Endothelial cell of umbilical vein (primary cell): ENCODE measurements at regions not wholly inside any gene's neighbourhood (a gene's known extent, or its start where the extent isn't known, plus 50 kb on each side); places are given as distances from the start of the nearest gene placed in this dataset.

Source experiments
- FOS ChIP-seq: IDR thresholded peaks from 2 replicates; pipeline ENCODE4 v1.6.1; 2011; ENCODE audit warnings: mild to moderate bottlenecking, low read length, moderate library complexity, borderline replicate concordance; ENCODE audit not compliant: insufficient read depth
- GATA2 ChIP-seq: IDR thresholded peaks from 2 replicates; pipeline ENCODE4 v1.7.0; 2011; ENCODE audit warnings: low read depth, mild to moderate bottlenecking, moderate library complexity, mixed read lengths, low read length; ENCODE audit not compliant: insufficient read length, insufficient read depth
- JUN ChIP-seq: IDR thresholded peaks from 2 replicates; pipeline ENCODE4 v1.6.1; 2011; ENCODE audit warnings: borderline replicate concordance, low read depth; ENCODE audit not compliant: insufficient read length, insufficient read depth
- POLR2A ChIP-seq: IDR thresholded peaks from 2 replicates; pipeline ENCODE4 v1.6.1; 2012; ENCODE audit warnings: low read depth, mild to moderate bottlenecking, control low read depth, low read length
- POLR2AphosphoS5 ChIP-seq: IDR thresholded peaks from 2 replicates; pipeline ENCODE4 v1.6.1; 2012; ENCODE audit warnings: low read depth, mild to moderate bottlenecking, control low read depth, low read length, moderate library complexity; ENCODE audit not compliant: insufficient read depth
- TF ChIP-seq, protein P1 (sequence below), 2 donors: IDR thresholded peaks; 1 replicate in 1 of 2; 2 replicates in 1 of 2; pipeline ENCODE4 v1.5.1; 2011; ENCODE audit warnings: low read length in 2 of 2, mild to moderate bottlenecking in 2 of 2, moderate library complexity in 2 of 2, control low read depth in 1 of 2, inconsistent platforms in 1 of 2, low read depth in 1 of 2; ENCODE audit not compliant: insufficient read depth in 1 of 2; ENCODE audit errors: extremely low read depth in 1 of 2
- TF ChIP-seq, protein P2 (sequence below): IDR thresholded peaks from 2 replicates; pipeline ENCODE4 v1.6.1; 2011; ENCODE audit not compliant: insufficient read depth, insufficient read length

DNA sequence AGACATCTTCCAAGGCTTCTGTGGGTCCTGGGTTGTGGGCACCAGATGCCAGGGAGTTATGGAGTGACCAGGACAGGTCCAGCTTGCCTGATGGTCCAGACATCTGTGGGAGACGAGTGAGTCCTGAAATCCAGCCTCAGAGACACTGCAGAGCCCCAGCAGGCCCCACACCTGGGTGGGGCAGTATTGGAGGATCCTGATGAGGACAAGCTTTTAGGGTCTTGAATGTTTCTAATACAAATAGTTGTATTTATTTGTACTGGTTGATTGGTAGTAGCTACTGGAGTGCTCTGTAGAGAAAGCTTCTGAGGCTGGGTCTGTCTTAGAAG lies 67.5 kb upstream of the PRR23C start:
- TF ChIP-seq, protein P1, sequence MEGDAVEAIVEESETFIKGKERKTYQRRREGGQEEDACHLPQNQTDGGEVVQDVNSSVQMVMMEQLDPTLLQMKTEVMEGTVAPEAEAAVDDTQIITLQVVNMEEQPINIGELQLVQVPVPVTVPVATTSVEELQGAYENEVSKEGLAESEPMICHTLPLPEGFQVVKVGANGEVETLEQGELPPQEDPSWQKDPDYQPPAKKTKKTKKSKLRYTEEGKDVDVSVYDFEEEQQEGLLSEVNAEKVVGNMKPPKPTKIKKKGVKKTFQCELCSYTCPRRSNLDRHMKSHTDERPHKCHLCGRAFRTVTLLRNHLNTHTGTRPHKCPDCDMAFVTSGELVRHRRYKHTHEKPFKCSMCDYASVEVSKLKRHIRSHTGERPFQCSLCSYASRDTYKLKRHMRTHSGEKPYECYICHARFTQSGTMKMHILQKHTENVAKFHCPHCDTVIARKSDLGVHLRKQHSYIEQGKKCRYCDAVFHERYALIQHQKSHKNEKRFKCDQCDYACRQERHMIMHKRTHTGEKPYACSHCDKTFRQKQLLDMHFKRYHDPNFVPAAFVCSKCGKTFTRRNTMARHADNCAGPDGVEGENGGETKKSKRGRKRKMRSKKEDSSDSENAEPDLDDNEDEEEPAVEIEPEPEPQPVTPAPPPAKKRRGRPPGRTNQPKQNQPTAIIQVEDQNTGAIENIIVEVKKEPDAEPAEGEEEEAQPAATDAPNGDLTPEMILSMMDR (IDR thresholded peaks at IDR 0.05; ENCODE audit: extremely low read depth in 1 of 2, insufficient read depth in 1 of 2, low read depth in 1 of 2, low read length in 2 of 2) = no peak
- TF ChIP-seq POLR2AphosphoS5 = no peak
- TF ChIP-seq JUN = no peak
- no peak for TF ChIP-seq POLR2A
- TF ChIP-seq GATA2 = no peak
- no peak for TF ChIP-seq FOS
- TF ChIP-seq, protein P2, sequence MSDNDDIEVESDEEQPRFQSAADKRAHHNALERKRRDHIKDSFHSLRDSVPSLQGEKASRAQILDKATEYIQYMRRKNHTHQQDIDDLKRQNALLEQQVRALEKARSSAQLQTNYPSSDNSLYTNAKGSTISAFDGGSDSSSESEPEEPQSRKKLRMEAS = no peak
